ENCODE measurements at regions not wholly inside any gene's neighbourhood (a gene's known extent, or its start where the extent isn't known, plus 50 kb on each side); places are given as distances from the start of the nearest gene placed in this dataset.

- DNase-seq (ENCODE audit: low read depth) = peak; percentile 36
Observed at GRCh38 chr1:167145965-167146364, 52.1 kb downstream of the STYXL2 start.

- peak; percentile 12 for DNase-seq (ENCODE audit: low read depth)
Observed at GRCh38 chr1:167146903-167147539, 53.1 kb downstream of the STYXL2 start.

- DNase-seq (ENCODE audit: low read depth) = no peak
Observed at GRCh38 chr1:167148421-167148820, 54.5 kb downstream of the STYXL2 start.

GRCh38 chr1:167149793-167150491 lies 56.1 kb downstream of the STYXL2 start:
- no peak for DNase-seq (ENCODE audit: low read depth)

- peak; percentile 26 for DNase-seq (ENCODE audit: low read depth)
Observed at GRCh38 chr1:167150492-167150833, 56.6 kb downstream of the STYXL2 start.

- DNase-seq (ENCODE audit: low read depth) = peak; percentile 31
Observed at GRCh38 chr1:167152192-167152876, 58.5 kb downstream of the STYXL2 start.

- DNase-seq (ENCODE audit: low read depth) = no peak
Observed at GRCh38 chr1:167156466-167156865, 62.6 kb downstream of the STYXL2 start.

- DNase-seq (ENCODE audit: low read depth) = no peak
Observed at GRCh38 chr1:167157114-167157513, 63.2 kb downstream of the STYXL2 start.

GRCh38 chr1:167158111-167158812 lies 62.4 kb upstream of the POU2F1 start:
- no peak for DNase-seq (ENCODE audit: low read depth)

- DNase-seq (ENCODE audit: low read depth) = no peak
Observed at GRCh38 chr1:167158813-167159275, 61.8 kb upstream of the POU2F1 start.

- no peak for DNase-seq (ENCODE audit: low read depth)
Observed at GRCh38 chr1:167159782-167160181, 60.9 kb upstream of the POU2F1 start.

- peak; percentile 19 for DNase-seq (ENCODE audit: low read depth)
Observed at GRCh38 chr1:167161242-167161641, 59.4 kb upstream of the POU2F1 start.

- DNase-seq (ENCODE audit: low read depth) = no peak
Observed at GRCh38 chr1:167161762-167162161, 58.9 kb upstream of the POU2F1 start.

GRCh38 chr1:167165219-167165618 lies 55.5 kb upstream of the POU2F1 start:
- no peak for DNase-seq (ENCODE audit: low read depth)

GRCh38 chr1:167165948-167166689 lies 54.6 kb upstream of the POU2F1 start:
- DNase-seq (ENCODE audit: low read depth) = peak; percentile 66

- peak; percentile 11 for DNase-seq (ENCODE audit: low read depth)
Observed at GRCh38 chr1:167166690-167167075, 54.0 kb upstream of the POU2F1 start.

- no peak for DNase-seq (ENCODE audit: low read depth)
Observed at GRCh38 chr1:167168424-167168823, 52.3 kb upstream of the POU2F1 start.

- DNase-seq (ENCODE audit: low read depth) = no peak
Observed at GRCh38 chr1:167169642-167170041, 51.0 kb upstream of the POU2F1 start.
